ENCODE measurements at regions not wholly inside any gene's neighbourhood (a gene's known extent, or its start where the extent isn't known, plus 50 kb on each side); places are given as distances from the start of the nearest gene placed in this dataset.

GRCh38 chr1:232282498-232282897 is 347.4 kb downstream of the SIPA1L2 start:
- no peak for TF ChIP-seq PATZ1 (CRISPR knock-in tag; IDR thresholded peaks at IDR 0.05; ENCODE audit: borderline replicate concordance)
- no peak for TF ChIP-seq ISL1 (CRISPR knock-in tag; IDR thresholded peaks at IDR 0.05)
- no peak for TF ChIP-seq PPARA (CRISPR knock-in tag; IDR thresholded peaks at IDR 0.05; ENCODE audit: borderline replicate concordance)
- TF ChIP-seq RARB (CRISPR knock-in tag; IDR thresholded peaks at IDR 0.05): no peak
- no peak for TF ChIP-seq ARNTL (CRISPR knock-in tag; IDR thresholded peaks at IDR 0.05; ENCODE audit: borderline replicate concordance, low read depth)
- TF ChIP-seq OSR1 (CRISPR knock-in tag; IDR thresholded peaks at IDR 0.05): no peak
- TF ChIP-seq ZNF565 (CRISPR knock-in tag; conservative IDR thresholded peaks at IDR 0.05; ENCODE audit: low read depth): no peak
- TF ChIP-seq ZFP30 (CRISPR knock-in tag; IDR thresholded peaks at IDR 0.05): no peak
- no peak for TF ChIP-seq TCF4 (CRISPR knock-in tag; IDR thresholded peaks at IDR 0.05; ENCODE audit: borderline replicate concordance)
- no peak for TF ChIP-seq CSRNP3 (CRISPR knock-in tag; IDR thresholded peaks at IDR 0.05)
